Epithelial cell of prostate (primary cell): ENCODE measurements at regions not wholly inside any gene's neighbourhood (a gene's known extent, or its start where the extent isn't known, plus 50 kb on each side); places are given as distances from the start of the nearest gene placed in this dataset.

Source experiments
- DNase-seq: peaks from one replicate; pipeline ENCODE4 v3.0.0-alpha.2; 2011; ENCODE audit warnings: low read depth, low spot score
- H3K27ac ChIP-seq: fragments of 450-650 bp; 2 replicates; pipeline ENCODE4 v1.5.1; 2017; ENCODE audit warnings: mild to moderate bottlenecking

DNA sequence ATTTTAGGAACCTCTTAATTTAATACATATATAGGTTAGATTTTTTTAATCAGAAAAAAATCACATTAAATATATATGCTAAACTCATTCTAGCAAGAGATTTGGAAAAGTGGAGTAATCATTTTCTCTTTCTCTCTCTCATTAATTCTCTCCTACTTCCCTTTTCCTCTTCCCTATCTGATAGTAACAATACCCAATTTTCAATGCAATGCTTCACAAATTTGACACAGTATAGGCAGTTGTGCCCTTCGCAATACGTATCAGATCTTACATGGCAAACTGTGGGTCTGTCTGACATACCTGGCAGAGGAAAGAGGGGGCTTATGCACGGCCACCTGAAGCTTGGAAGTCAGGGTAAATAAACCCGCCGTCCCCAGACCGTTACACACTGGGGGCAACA, 444.3 kb downstream of the NBAS start:
- no peak overlapping the region for H3K27ac ChIP-seq
- no peak for DNase-seq
